ENCODE measurements at regions not wholly inside any gene's neighbourhood (a gene's known extent, or its start where the extent isn't known, plus 50 kb on each side); places are given as distances from the start of the nearest gene placed in this dataset.

- no peak for DNase-seq (ENCODE audit: low read depth)
- no peak overlapping the region for H3K4me3 ChIP-seq (ENCODE audit: low read depth, low read length)
- TF ChIP-seq CTCF (IDR thresholded peaks at IDR 0.05; ENCODE audit: insufficient read depth, low read length, poor library complexity, severe bottlenecking) = no peak
- no peaks in the 10 kb centered on the region for H3K27me3 ChIP-seq (ENCODE audit: control insufficient read depth, insufficient read depth, low read length)
- H3K36me3 ChIP-seq (ENCODE audit: control insufficient read depth, insufficient read depth, low read length) = no peaks in the 10 kb centered on the region
Measured at GRCh38 chr1:98373056-98373455, 288.5 kb upstream of the SNX7 start.

GRCh38 chr1:98371764-98372163 is 289.8 kb upstream of the SNX7 start:
- H3K36me3 ChIP-seq (ENCODE audit: control insufficient read depth, insufficient read depth, low read length) = no peaks in the 10 kb centered on the region
- no peaks in the 10 kb centered on the region for H3K27me3 ChIP-seq (ENCODE audit: control insufficient read depth, insufficient read depth, low read length)
- no peak overlapping the region for H3K4me3 ChIP-seq (ENCODE audit: low read depth, low read length)
- no peak for TF ChIP-seq CTCF (IDR thresholded peaks at IDR 0.05; ENCODE audit: insufficient read depth, low read length, poor library complexity, severe bottlenecking)
- no peak for DNase-seq (ENCODE audit: low read depth)

- no peak for DNase-seq (ENCODE audit: low read depth)
- Histone ChIP-seq H3K27me3 (ENCODE audit: control insufficient read depth, insufficient read depth, low read length) (no peaks in the 10 kb centered on the region), H3K36me3 (ENCODE audit: control insufficient read depth, insufficient read depth, low read length) (no peaks in the 10 kb centered on the region), H3K4me3 (ENCODE audit: low read depth, low read length) (no peak overlapping the region)
- TF ChIP-seq CTCF (IDR thresholded peaks at IDR 0.05; ENCODE audit: insufficient read depth, low read length, poor library complexity, severe bottlenecking) = no peak
Measured at GRCh38 chr1:98369463-98369862, 292.1 kb upstream of the SNX7 start.

GRCh38 chr1:98368995-98369394 is 292.5 kb upstream of the SNX7 start:
- no peak for DNase-seq (ENCODE audit: low read depth)
- TF ChIP-seq CTCF (IDR thresholded peaks at IDR 0.05; ENCODE audit: insufficient read depth, low read length, poor library complexity, severe bottlenecking) = no peak
- Histone ChIP-seq H3K36me3 (ENCODE audit: control insufficient read depth, insufficient read depth, low read length) (no peaks in the 10 kb centered on the region), H3K27me3 (ENCODE audit: control insufficient read depth, insufficient read depth, low read length) (no peaks in the 10 kb centered on the region), H3K4me3 (ENCODE audit: low read depth, low read length) (no peak overlapping the region)

GRCh38 chr1:98367426-98367825 is 294.1 kb upstream of the SNX7 start:
- no peak for TF ChIP-seq CTCF (IDR thresholded peaks at IDR 0.05; ENCODE audit: insufficient read depth, low read length, poor library complexity, severe bottlenecking)
- DNase-seq (ENCODE audit: low read depth) = no peak

GRCh38 chr1:98366343-98366742 is 295.2 kb upstream of the SNX7 start:
- Histone ChIP-seq H3K27me3 (ENCODE audit: control insufficient read depth, insufficient read depth, low read length) (no peaks in the 10 kb centered on the region), H3K4me3 (ENCODE audit: low read depth, low read length) (no peak overlapping the region), H3K36me3 (ENCODE audit: control insufficient read depth, insufficient read depth, low read length) (no peaks in the 10 kb centered on the region)
- TF ChIP-seq CTCF (IDR thresholded peaks at IDR 0.05; ENCODE audit: insufficient read depth, low read length, poor library complexity, severe bottlenecking) = no peak
- no peak for DNase-seq (ENCODE audit: low read depth)

More at GRCh38 chr1:98367426-98367825, 294.1 kb upstream of the SNX7 start:
- Histone ChIP-seq H3K4me3 (ENCODE audit: low read depth, low read length) (no peak overlapping the region), H3K36me3 (ENCODE audit: control insufficient read depth, insufficient read depth, low read length) (no peaks in the 10 kb centered on the region), H3K27me3 (ENCODE audit: control insufficient read depth, insufficient read depth, low read length) (no peaks in the 10 kb centered on the region)

Data from kidney epithelial cell (primary cell).